HL-60 (cell line): ENCODE measurements at regions not wholly inside any gene's neighbourhood (a gene's known extent, or its start where the extent isn't known, plus 50 kb on each side); places are given as distances from the start of the nearest gene placed in this dataset.

Experiments used
- DNase-seq, 2 experiments: peaks; one replicate each; pipeline ENCODE4 v3.0.0-alpha.2; 2010 to 2020; ENCODE audit warnings: low read depth in 1 of 2, low spot score in 1 of 2
- H3K27ac ChIP-seq: fragments of 250-450 bp; sonication (Bioruptor Pico); replicated peaks from 2 replicates; pipeline ENCODE4 v1.5.1; 2020; ENCODE audit warnings: mild to moderate bottlenecking, moderate library complexity
- H3K27me3 ChIP-seq: fragments of 250-450 bp; sonication (Bioruptor Pico); 2 replicates; pipeline ENCODE4 v1.5.1; 2021; ENCODE audit warnings: mild to moderate bottlenecking, moderate library complexity; ENCODE audit not compliant: insufficient read depth, poor library complexity, severe bottlenecking
- H3K4me3 ChIP-seq: replicated peaks from 2 replicates; pipeline ENCODE4 v1.5.1; 2011; ENCODE audit warnings: mild to moderate bottlenecking, control low read depth, low read length; ENCODE audit not compliant: insufficient read depth
- CTCF ChIP-seq: IDR thresholded peaks from one replicate; pipeline ENCODE4 v1.5.1; 2011; ENCODE audit warnings: low read length, control low read depth, inconsistent platforms; ENCODE audit not compliant: insufficient read depth
- GABPA ChIP-seq: IDR thresholded peaks from 2 replicates; pipeline ENCODE4 v1.6.1; 2012; ENCODE audit warnings: low read depth
- POLR2AphosphoS5 ChIP-seq: IDR thresholded peaks from 2 replicates; pipeline ENCODE4 v1.6.1; 2012; ENCODE audit warnings: low read depth
- REST ChIP-seq: IDR thresholded peaks from 2 replicates; pipeline ENCODE4 v1.6.1; 2012; ENCODE audit warnings: low read depth; ENCODE audit not compliant: insufficient replicate concordance
- SPI1 ChIP-seq: IDR thresholded peaks from 2 replicates; pipeline ENCODE4 v1.6.1; 2012; ENCODE audit warnings: low read depth, mild to moderate bottlenecking, borderline replicate concordance

GRCh38 chr1:29645586-29645985 is 409.3 kb downstream of the PTPRU start:
- Histone ChIP-seq H3K27ac (no peak overlapping the region), H3K27me3 (no peaks in the 10 kb centered on the region), H3K4me3 (no peak overlapping the region)
- no peak for DNase-seq
- no peak for TF ChIP-seq POLR2AphosphoS5
- no peak for TF ChIP-seq REST
- no peak for TF ChIP-seq SPI1
- no peak for TF ChIP-seq CTCF
- no peak for TF ChIP-seq GABPA

GRCh38 chr1:29644812-29645211 is 408.5 kb downstream of the PTPRU start:
- DNase-seq, result no peak
- Histone ChIP-seq H3K27ac (no peak overlapping the region), H3K4me3 (no peak overlapping the region), H3K27me3 (no peaks in the 10 kb centered on the region)
- no peak for TF ChIP-seq SPI1
- no peak for TF ChIP-seq CTCF
- no peak for TF ChIP-seq REST
- TF ChIP-seq POLR2AphosphoS5, result no peak
- no peak for TF ChIP-seq GABPA

GRCh38 chr1:29643838-29644440 is 407.6 kb downstream of the PTPRU start:
- TF ChIP-seq CTCF (no peak), SPI1 (no peak), REST (no peak)
- Histone ChIP-seq H3K27ac (no peak overlapping the region), H3K4me3 (no peak overlapping the region), H3K27me3 (no peaks in the 10 kb centered on the region)
- DNase-seq, result no peak
